ENCODE measurements at regions not wholly inside any gene's neighbourhood (a gene's known extent, or its start where the extent isn't known, plus 50 kb on each side); places are given as distances from the start of the nearest gene placed in this dataset.

DNA sequence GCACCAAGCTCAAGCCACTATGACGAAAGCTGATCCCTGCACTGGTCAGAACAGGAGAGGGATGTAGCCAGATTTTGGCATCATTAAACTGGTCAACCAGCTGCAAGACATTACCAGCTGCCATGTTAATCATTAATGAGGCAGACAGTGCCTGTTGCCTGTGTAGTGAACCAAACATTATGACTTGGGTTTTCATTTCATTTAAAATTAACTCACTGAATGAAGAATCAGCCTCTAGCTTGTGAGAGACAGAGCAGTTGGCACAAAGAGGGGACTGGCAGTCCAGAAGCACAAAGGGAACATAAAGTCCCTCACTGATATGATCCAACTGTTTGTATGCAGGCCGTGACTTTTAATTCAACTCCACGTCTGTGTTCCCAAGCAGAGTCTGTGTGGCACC, 318.9 kb downstream of the SEC16B start:
- Histone ChIP-seq H3K36me3 (no peaks in the 10 kb centered on the region), H3K4me3 (no peak overlapping the region), H3K27ac (no peak overlapping the region), H3K9me3 (no peaks in the 10 kb centered on the region), H3K4me1 (no peaks in the 10 kb centered on the region), H3K27me3 (no peaks in the 10 kb centered on the region)
- intact Hi-C loops (cut with DNase I), result no loop called here
- TF ChIP-seq CTCF (IDR thresholded peaks at IDR 0.05) (no peak), POLR2AphosphoS5 (IDR thresholded peaks at IDR 0.05; ENCODE audit: insufficient read depth in 1 of 2, low read depth in 1 of 2) (no peak), POLR2A (IDR thresholded peaks at IDR 0.05) (no peak)
- no peak for DNase-seq (ENCODE audit: extremely low spot score in 2 of 2)

GRCh38 chr1:177648731-177649265, 321.1 kb downstream of the SEC16B start:
- Histone ChIP-seq H3K27me3 (no peaks in the 10 kb centered on the region), H3K27ac (no peak overlapping the region), H3K4me3 (no peak overlapping the region), H3K9me3 (no peaks in the 10 kb centered on the region), H3K36me3 (no peaks in the 10 kb centered on the region), H3K4me1 (no peaks in the 10 kb centered on the region)
- no peak for TF ChIP-seq POLR2AphosphoS5 (IDR thresholded peaks at IDR 0.05; ENCODE audit: insufficient read depth in 1 of 2, low read depth in 1 of 2)
- no peak for TF ChIP-seq CTCF (IDR thresholded peaks at IDR 0.05)
- TF ChIP-seq POLR2A (IDR thresholded peaks at IDR 0.05), result no peak
- no peak for DNase-seq (ENCODE audit: extremely low spot score in 2 of 2)
- intact Hi-C loops (cut with DNase I), result no loop called here

DNA sequence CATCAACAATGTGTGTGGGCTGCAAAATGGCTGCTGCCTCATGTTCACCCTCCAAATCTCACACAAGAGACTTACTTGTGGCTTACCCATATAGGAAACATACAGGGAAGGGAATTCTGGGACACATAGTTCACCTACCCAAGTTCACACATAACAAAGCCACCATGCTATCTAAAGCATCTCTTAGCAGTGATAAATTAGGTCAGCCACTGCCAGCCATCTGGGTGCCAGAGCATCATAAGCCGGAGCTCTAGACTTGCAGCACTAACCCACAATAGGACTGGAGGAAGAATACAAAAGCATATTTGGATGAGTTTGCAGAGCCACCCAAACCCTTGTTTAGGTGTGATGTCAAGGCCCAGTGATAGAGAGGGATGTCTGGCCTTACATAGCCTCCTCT, 321.7 kb downstream of the SEC16B start:
- TF ChIP-seq POLR2AphosphoS5 (IDR thresholded peaks at IDR 0.05; ENCODE audit: insufficient read depth in 1 of 2, low read depth in 1 of 2), result no peak
- TF ChIP-seq POLR2A (IDR thresholded peaks at IDR 0.05), result no peak
- TF ChIP-seq CTCF (IDR thresholded peaks at IDR 0.05), result no peak
- Histone ChIP-seq H3K27ac (no peak overlapping the region), H3K4me1 (no peaks in the 10 kb centered on the region), H3K4me3 (no peak overlapping the region), H3K9me3 (no peaks in the 10 kb centered on the region), H3K27me3 (no peaks in the 10 kb centered on the region), H3K36me3 (no peaks in the 10 kb centered on the region)
- DNase-seq (ENCODE audit: extremely low spot score in 2 of 2), result no peak
- intact Hi-C loops (cut with DNase I), result no loop called here

DNA sequence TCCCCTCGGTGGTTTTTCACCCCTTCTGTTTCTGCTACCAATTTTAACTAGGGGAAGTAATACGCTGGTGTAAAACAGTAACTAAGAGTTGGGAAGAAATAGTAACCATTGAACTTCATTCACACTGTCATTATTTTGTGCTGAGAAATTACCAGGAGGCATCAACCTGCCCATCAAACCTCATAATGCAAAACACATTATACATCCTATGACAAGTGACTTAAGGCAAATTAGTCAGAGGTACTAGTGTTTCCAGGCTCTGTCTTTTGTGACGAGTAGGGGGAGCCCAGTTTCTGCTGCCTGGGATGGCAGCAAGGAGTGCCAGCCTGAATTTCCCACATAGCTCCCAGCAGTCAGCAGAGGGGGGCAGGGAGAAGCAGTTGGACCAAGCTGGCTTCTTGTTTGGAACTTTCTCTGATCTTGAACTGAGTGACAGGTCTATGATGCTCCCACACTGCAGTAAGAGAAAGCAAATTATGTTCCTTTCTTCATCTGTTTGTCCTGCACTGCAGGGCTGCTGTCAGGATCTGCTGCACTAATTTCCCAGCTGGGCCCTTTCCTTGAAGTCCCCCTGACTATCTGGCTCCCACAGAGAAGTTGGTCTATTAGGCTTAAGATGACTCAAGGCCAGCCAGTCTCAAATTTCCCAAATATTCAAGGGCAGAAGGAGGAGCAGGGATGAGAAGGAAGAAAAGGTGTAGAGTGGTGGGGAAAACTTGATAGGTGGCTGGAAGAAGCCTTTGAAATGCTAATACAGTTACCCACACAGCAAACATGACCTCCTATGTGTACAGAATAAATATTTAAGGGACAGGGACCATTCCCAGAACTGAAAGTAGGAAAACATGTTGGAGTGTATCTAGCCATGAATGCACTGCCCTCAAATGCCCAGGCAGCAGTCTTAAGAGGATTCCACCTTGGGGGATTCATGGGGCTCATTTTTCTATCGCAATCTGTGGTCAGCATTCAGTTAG, 322.8 kb downstream of the SEC16B start:
- H3K4me1 ChIP-seq, result no peaks in the 10 kb centered on the region
- H3K9me3 ChIP-seq, result no peaks in the 10 kb centered on the region
- H3K27me3 ChIP-seq, result no peaks in the 10 kb centered on the region
- no peak for DNase-seq (ENCODE audit: extremely low spot score in 2 of 2)
- intact Hi-C loops (cut with DNase I), result no loop called here
- H3K4me3 ChIP-seq, result no peak overlapping the region
- TF ChIP-seq POLR2AphosphoS5 (IDR thresholded peaks at IDR 0.05; ENCODE audit: insufficient read depth in 1 of 2, low read depth in 1 of 2), result no peak
- no peak for TF ChIP-seq CTCF (IDR thresholded peaks at IDR 0.05)
- no peaks in the 10 kb centered on the region for H3K36me3 ChIP-seq
- H3K27ac ChIP-seq, result no peak overlapping the region
